UCSD-AML1 (cell line): ENCODE measurements at regions not wholly inside any gene's neighbourhood (a gene's known extent, or its start where the extent isn't known, plus 50 kb on each side); places are given as distances from the start of the nearest gene placed in this dataset.

Experiments used
- DNase-seq: peaks from one replicate; lab custom pipeline; 2025; ENCODE audit not compliant: unreplicated experiment; lab: John Stamatoyannopoulos, UW

DNA sequence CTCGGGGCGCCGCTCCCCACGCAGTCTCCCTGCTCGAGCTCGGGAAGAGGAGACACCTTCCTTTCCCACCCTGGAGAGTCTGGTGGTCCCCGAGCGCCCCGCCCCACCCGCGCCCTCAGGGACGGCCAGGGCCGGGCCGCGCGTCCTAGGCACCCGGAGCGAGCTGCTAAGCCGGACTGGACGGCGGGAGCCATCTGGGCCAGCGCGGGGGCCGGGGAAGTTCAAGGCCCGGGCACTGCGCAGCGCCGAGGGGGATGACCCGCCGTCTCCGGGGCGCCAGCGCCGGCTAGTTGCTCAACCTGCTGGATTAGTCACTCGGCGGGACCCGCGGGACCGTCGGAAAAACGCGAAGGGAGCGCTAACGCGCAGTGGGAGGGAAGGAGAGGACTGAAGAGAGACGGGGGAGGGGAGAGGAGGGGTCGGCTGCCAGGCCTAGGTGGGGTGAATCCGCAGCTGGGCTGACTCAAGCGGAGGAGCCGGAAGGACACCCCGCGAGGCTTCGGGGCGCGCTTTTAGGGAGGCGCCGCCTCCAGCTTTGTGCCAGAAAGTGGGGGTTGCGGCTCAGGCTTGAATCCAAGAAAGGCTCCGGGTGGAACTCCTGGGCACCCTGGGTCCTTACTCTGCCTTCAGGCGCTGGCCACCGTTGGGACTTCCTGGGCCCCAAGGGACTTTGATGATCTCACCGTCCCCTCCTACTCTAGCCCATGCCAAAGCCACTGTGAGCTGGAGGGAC, 75.7 kb upstream of the FOXP4 start:
- no peak for DNase-seq

DNA sequence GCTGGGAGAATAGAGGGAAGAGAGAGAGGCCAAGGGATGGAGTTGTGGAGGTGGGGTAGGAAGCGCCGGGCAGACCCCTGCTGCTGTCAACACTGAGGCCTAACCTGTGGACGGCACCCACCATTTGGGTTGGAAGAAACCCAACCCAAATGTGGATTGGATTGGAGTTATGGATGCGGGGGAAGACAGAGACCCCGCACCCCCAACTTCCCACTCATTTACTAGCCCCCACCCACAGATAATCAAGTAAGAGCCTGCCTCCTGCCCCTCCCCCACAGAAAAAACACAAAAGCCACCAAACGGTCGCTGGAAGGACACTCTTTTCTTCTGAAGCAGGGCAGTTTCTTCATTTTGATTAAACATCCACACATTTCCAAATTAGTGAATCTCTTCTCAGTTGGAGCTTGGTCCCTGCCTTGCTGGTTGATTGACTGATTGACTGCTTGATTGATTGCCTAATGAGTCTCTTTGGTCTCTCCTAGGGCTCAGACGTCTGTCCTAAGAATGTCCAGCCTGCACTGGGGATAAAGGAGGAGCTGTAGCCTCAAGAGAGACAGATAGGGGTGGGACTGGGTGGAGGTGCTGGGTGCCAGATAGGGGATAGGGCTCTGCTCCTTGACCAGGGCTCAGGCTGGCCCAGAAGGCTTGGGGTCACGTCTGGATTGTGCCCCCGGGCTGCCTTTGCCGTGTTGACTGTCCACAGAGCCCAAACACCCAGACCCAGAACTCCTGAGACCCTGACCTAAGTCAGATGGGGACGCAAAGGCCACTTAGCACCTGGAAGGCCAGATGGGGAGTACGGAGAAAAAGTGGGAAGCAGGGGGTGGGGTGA, 74.9 kb upstream of the FOXP4 start:
- no peak for DNase-seq

DNA sequence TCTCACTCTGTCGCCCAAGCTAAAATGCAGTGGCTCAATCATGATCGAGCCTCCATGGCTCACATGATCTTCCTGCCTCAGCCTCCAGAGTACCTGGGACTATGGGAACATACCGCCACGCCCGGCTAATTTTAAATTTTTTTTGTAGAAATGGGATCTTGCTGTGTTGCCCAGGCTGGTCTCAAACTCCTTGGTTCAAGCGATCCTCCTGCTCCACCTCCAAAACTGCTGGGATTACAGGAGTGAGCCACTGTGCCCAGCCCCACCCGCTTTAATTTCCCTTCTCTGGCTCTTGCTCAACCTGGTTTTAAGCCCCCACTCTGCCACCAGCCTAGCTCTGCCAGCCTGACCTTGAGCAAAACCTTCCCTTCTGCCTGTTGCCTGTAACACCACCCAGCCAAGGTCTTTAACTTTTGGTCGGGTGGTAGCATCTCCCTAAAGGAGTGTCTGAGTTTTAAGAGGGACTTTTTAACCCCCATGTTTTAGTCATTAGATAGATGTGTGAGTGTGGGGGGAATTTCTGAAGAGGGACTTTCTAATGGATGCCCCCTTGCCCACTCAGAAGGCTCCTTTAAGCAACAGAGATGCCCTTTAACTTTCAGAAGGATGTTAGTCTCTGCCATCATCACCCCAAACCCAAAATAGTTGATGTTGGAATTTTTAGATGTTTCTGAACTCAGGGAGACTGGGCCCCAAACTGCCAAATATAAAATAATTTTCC, 71.8 kb upstream of the FOXP4 start:
- no peak for DNase-seq

DNA sequence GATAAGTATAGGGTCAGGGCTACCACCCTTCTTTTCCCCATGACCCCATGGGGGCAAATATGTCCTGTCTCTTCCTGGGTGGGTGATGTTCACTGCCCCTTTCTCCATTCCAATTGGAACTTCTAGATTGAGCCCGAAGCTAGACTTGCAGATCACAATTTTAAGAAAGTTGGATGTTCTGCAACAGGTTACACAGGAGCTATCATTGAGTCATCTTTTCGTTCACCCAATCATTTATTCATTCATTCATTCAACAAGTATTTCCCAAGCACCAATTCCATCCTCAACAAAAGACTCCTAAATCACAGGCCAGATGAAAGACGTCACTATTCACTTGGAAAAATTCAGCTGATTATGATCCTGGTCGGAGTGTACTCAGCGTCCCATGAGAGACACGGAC, 71.0 kb upstream of the FOXP4 start:
- DNase-seq = no peak

DNA sequence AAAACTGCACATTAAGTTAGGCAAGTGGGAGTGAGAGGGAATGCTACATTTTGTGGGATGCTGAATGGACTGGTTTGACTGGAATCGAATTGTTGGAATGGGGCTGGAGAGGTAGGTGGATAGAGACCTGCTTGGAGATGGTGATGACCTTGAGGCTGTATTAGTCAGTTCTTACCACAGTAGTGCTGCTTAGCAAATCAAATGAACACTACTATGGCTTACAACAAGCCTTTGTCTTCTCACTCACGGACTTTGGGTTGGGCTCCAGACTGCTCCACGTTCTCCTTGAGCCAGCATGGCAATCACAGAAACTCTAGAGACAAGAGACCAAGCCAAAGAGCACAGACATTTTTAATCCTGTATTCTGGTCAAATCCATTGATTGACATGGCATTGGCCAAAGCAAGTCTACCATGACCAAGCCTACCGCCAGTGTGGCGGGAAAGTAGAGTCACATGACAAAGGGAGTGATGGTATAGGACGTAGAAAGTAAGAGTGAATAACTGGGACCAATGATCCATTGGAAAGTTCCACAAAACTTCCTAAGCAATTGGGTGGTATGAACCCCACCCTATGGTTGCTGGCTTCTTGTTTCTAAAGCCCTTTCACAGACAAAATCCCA, 70.3 kb upstream of the FOXP4 start:
- no peak for DNase-seq

DNA sequence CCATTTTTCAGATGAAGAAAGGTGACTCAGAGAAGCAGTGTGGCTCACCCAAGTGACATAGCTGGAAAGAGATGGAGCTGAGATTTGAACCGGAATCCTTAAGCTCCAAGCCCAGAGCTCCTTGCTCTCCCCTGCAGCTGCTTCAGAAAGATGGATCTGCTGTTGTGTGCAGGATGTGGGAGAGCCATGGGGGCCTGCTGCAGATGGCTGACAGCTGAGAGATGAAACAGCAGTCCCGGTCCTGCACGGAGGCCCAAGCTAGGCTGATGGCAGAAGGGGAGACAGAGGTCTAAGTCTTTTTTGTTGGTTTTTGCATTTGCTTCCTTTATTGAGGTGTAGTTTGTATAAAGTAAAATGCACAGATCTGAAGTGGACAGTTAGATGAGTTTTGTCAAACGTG, 69.8 kb upstream of the FOXP4 start:
- DNase-seq = no peak

DNA sequence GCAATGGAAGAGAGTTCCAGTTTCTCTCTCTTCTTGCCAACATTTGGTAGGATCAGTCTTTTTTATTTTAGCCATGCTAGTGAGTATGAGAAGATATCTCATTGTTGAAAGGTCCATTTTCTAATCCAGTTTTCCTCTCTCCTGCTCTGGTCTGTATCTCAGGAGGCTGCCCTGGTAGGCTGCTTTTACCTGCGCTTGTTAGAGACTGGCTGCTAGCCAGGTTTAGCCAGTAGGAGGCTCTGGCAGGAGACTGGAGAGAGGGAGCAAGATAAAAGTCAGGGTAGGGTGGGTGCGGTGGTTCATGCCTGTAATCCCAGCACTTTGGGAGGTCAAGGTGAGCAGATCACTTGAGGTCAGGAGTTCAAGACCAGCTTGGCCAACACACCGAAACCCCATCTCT, 68.6 kb upstream of the FOXP4 start:
- DNase-seq = no peak

DNA sequence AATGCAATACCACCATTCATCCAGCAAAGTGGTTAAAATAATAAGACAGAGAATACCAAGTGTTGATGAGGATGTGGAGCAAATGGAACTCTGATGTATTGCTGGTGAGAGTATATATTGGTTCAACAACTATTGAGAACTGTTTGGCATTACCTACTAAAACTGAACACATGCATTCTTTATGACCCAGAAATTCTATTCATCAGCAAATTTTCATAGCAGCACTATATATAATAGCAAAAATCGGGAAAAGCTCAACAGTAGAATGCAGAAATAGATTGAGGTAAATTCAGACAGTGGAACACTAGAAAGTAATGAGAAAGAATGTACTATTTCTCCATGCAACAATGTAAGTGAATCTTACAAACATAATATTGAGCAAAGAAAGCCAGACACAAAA, 62.2 kb upstream of the FOXP4 start:
- no peak for DNase-seq

DNA sequence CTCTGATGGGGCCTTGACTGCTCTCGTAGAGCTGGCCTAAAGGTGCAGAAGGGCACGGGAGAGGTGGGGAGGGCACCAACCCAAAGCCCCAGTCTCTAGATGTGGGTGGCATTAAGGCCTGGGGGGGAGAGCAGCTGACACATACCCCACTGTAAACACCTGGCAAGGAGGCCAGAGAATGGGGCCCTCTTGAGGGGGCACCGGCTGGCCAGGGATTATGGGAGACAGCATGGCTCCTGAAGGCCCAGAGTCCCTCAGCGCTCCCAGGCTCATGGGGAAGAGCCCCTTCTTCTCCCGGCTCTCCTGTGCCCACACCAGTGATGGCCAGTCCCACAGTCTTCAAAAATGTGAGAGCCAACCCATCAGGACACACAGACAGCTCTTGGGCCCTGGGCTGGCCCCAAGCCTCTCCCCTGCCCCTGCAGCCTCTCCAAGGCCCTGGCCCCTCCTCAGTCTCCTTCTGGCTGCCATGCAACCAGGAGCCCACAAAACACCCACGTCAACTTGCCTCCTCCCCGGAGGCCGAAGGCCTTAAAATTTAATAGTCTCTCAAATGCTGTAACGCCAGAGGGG, 58.2 kb upstream of the FOXP4 start:
- no peak for DNase-seq

DNA sequence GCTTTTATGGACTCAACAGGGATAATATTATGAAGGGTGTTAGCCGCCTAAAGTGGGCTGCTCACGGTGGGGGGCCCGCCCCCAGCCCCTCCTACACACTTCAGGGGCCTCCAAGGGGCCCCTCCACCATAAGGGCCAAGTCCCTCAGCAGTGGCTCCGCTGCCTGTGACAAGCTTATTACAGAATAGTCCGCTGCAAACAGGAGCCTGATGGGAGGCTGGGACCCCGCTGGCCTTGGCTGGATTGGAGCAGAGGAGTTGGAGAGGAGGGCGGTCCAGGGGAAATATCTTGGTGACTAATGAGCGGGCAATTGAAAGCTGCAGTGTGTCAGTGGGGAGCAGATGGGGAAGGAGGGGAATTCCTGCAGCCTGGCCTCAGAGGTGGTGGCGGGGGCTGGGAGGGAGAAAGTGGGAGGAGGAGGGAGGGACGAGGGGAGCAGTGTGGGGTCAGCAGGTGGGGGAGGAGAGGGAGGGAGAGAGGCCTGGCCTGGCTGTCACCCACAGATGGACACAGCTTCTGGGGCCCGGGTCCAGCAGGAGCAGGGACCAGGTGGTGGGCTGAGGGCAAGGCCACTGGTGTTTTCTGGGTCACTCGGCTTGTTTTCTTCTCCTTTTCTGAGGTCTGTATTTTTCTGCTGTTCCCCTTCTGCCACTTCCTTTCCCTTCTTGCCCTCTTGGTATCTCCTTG, 57.6 kb upstream of the FOXP4 start:
- DNase-seq = no peak

DNA sequence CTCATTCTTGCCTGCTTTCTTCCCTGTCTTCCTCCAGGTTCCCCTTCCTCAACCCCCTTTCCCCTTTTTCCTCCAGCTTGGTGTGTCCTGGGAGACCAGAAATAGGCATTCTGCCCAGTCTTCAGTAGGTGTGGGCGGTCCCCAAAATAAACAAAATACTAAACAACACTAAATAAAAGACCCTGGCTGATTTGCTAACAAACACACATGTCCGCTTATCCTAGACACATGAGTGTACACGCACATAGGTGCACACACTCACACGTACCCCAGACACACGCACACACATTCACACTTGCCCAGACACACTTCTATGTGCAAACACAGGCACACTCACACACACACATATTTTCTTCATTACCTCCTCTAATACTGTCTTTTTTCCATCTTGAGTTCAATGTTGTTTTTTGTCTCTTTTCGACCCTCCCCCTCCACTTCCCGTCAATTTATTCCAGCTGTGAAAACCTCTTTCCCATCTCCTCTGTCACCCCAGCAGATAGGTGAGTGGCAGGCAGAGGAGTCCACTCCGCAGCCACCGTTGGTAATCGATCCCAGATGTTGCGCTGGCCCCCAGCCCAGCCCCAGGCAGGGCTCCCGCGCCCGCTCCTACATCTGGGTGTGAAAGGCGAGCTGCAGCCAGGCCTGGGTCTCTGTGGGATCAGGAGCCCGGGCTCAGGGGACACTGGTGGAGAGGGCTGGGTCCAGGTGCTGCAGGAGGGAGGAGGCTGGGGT, 56.9 kb upstream of the FOXP4 start:
- DNase-seq = no peak

DNA sequence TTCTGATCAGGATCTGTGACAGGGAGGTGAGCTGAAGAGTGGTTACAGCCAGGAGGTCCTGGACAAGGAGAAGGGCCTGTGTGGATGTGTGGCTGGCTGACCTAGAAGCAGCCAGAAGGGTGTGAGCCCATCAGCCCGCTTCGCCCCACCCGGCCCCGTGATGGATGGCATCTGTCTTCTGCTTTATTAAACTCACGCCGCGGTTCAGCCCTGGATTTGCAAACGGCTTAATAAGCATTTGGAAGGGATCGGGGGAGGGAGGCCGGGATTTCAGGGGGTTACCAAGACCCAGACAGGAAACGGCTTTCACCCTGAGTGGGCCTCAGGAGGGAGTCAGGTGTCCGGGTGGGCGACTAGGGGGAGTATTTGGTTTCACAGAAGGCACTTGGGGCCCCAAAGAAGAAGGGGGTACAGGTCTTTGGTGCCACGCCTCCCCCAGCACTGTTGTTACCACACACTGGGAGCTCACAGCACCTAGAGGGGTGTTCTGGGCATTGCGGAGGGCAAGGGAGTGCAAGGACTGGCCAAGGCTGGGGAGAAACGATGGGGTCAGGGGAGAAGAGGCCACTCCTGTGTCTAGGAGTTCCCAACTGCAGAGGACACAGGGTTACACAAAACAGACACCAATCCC, 53.8 kb upstream of the FOXP4 start:
- no peak for DNase-seq

DNA sequence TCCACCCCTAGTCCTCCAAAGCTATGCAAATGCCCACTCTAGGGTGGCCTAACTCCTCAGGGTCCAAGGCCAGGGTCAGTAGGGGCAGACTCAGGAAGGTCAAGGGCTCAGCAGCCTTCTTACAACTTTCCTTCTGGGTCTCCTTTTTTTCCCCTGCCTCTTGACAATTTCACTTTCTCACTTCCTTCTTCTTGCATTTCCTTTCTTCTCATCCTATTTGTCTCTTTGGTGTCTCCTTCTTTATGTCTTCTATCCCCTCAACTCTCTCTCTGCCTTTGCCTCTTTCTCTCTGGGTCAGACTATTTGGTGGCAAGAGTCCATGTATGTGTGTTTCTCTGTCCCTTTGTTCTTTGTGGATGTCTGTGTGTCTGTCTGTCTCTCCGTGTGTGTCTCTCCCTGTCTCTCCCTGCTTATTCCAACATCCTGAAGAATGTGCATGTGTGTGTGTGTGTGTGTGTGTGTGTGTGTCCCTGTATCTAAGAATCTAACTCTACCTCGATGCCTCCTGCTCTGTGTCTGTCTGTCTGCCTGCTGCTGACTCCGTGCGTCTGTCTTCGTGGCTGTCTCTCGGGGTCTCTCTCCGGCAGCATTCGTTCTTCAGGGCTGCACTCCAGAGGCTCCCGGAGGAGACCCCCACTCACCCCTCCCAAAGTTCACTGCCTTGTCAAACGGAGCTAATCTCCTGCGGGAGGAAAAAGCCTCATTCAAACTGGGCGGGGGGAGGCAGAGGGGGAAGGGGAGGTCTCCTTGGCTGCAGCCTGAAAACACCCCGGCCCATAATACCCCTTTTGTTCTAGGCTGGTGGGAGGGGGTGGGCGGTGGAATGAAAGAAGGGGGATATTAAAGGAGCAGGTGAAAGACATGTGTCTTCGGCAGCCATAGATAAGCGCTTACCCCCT, 51.7 kb upstream of the FOXP4 start:
- DNase-seq = no peak
